ENCODE measurements at regions not wholly inside any gene's neighbourhood (a gene's known extent, or its start where the extent isn't known, plus 50 kb on each side); places are given as distances from the start of the nearest gene placed in this dataset.

DNA sequence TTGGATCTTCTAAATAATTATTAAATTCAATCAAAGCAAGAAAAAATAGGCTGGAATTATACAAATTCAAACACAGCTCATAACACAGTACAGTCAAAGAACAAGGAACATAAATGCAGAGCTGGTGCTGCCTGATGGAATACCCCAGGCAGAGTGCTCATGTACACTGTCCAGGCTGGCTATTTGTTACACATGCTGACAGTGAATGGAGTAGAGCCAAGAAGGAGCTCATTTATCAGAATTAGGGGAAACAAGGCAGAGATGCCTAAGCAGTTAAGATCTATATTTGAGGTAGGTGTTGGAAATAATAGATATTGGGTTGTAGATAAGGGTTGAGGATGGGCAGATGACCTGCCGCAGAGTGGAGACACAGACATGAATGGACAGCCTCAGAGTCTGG lies 788.2 kb upstream of the ARPP21 start:
- TF ChIP-seq, protein P1, sequence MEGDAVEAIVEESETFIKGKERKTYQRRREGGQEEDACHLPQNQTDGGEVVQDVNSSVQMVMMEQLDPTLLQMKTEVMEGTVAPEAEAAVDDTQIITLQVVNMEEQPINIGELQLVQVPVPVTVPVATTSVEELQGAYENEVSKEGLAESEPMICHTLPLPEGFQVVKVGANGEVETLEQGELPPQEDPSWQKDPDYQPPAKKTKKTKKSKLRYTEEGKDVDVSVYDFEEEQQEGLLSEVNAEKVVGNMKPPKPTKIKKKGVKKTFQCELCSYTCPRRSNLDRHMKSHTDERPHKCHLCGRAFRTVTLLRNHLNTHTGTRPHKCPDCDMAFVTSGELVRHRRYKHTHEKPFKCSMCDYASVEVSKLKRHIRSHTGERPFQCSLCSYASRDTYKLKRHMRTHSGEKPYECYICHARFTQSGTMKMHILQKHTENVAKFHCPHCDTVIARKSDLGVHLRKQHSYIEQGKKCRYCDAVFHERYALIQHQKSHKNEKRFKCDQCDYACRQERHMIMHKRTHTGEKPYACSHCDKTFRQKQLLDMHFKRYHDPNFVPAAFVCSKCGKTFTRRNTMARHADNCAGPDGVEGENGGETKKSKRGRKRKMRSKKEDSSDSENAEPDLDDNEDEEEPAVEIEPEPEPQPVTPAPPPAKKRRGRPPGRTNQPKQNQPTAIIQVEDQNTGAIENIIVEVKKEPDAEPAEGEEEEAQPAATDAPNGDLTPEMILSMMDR (IDR thresholded peaks at IDR 0.05; ENCODE audit: low read depth, low read length), result no peak
- TF ChIP-seq EZH2phosphoT487 (IDR thresholded peaks at IDR 0.05; ENCODE audit: low read depth), result no peak
